ENCODE measurements at regions not wholly inside any gene's neighbourhood (a gene's known extent, or its start where the extent isn't known, plus 50 kb on each side); places are given as distances from the start of the nearest gene placed in this dataset.

DNA sequence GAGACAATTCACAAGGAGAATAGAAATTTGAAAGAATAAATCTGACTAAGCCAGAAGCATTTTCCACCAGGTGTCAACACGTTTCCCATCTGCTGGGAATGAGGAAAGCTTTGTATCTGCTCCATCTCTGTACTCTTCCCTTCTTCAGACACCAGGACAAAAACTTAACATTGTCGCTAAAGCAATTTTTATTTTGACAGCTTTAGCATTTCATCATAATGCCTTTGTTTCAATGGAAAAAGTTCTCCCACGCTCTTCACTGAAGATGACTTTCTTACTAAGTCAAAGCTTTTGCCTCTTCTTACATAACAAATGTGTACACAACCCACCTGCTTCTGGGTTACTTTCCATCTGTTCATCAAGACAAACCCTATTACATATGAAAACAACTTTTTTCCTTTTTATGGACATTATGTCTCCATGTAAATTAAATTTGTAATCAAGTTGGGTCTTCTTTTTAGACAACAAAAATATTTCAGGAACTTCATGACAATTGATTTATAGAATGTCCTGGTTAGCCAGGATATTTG lies 141.7 kb upstream of the GUCY1A1 start:
- TF ChIP-seq, protein P1, sequence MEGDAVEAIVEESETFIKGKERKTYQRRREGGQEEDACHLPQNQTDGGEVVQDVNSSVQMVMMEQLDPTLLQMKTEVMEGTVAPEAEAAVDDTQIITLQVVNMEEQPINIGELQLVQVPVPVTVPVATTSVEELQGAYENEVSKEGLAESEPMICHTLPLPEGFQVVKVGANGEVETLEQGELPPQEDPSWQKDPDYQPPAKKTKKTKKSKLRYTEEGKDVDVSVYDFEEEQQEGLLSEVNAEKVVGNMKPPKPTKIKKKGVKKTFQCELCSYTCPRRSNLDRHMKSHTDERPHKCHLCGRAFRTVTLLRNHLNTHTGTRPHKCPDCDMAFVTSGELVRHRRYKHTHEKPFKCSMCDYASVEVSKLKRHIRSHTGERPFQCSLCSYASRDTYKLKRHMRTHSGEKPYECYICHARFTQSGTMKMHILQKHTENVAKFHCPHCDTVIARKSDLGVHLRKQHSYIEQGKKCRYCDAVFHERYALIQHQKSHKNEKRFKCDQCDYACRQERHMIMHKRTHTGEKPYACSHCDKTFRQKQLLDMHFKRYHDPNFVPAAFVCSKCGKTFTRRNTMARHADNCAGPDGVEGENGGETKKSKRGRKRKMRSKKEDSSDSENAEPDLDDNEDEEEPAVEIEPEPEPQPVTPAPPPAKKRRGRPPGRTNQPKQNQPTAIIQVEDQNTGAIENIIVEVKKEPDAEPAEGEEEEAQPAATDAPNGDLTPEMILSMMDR (optimal IDR thresholded peaks at IDR 0.05 in 1 of 3, IDR thresholded peaks at IDR 0.05 in 1 of 3, conservative IDR thresholded peaks at IDR 0.05 in 1 of 3; ENCODE audit: extremely low read depth in 1 of 3, insufficient read depth in 2 of 3, low read length in 3 of 3): no peak
- TF ChIP-seq EZH2 (IDR thresholded peaks at IDR 0.05; ENCODE audit: low read length): no peak
